Endothelial cell of umbilical vein (primary cell): ENCODE measurements at regions not wholly inside any gene's neighbourhood (a gene's known extent, or its start where the extent isn't known, plus 50 kb on each side); places are given as distances from the start of the nearest gene placed in this dataset.
A peak's percentile ranks its signal among the peaks of the same experiment; 100 is the strongest.

Source experiments
- BruUV-seq: library from RNA; stranded (reverse); fragments of 400-500 nt; replicated peaks from 2 replicates; lab custom pipeline; 2021; lab: Mats Ljungman, UMichigan
- CTCF ChIA-PET: fragments of 300-600, 350-600 bp; sonication (Branson Sonifier 250); formaldehyde crosslinking; loops from one replicate; lab custom pipeline; 2021; ENCODE audit warnings: antibody characterized with exemption, inconsistent platforms; lab: Charles Lee
- POLR2A ChIA-PET: fragments of 300-600, 350-600 bp; sonication (Branson Sonifier 250); formaldehyde crosslinking; loops from one replicate; lab custom pipeline; 2021; ENCODE audit warnings: antibody characterized with exemption, inconsistent platforms; lab: Charles Lee
- DNase-seq: peaks from one replicate; pipeline ENCODE4 v3.0.0-alpha.2; 2011; ENCODE audit warnings: low read depth, low spot score
- FAIRE-seq: peaks from 2 replicates; lab custom pipeline; 2011; peaks lifted over from hg19 to GRCh38; lab: Jason Lieb, UNC
- H2AFZ ChIP-seq: 2 replicates; pipeline ENCODE4 v1.6.0; 2012; ENCODE audit warnings: low read depth, low read length, control low read depth, inconsistent platforms
- H3K27ac ChIP-seq: 2 replicates; pipeline ENCODE4 v1.5.1; 2011; ENCODE audit warnings: low read depth, mild to moderate bottlenecking, control low read depth, low read length, moderate library complexity; ENCODE audit not compliant: insufficient read depth
- H3K27me3 ChIP-seq, 2 experiments: 2 replicates each; pipeline versions ENCODE4 v1.6.0 to v1.6.1; 2011; ENCODE audit warnings: low read length in 2 of 2, mixed read lengths in 1 of 2; ENCODE audit not compliant: control insufficient read depth in 2 of 2, insufficient read depth in 2 of 2
- H3K36me3 ChIP-seq, 2 experiments: 2 replicates in 1 of 2; 3 replicates in 1 of 2; pipeline ENCODE4 v1.5.1; 2011; ENCODE audit warnings: low read length in 2 of 2, mild to moderate bottlenecking in 1 of 2, moderate library complexity in 1 of 2; ENCODE audit not compliant: control insufficient read depth in 2 of 2, insufficient read depth in 2 of 2; ENCODE audit errors: extremely low read depth in 1 of 2
- H3K4me1 ChIP-seq: 3 replicates; pipeline ENCODE4 v1.5.1; 2011; ENCODE audit warnings: mild to moderate bottlenecking, low read length; ENCODE audit not compliant: control insufficient read depth, insufficient read depth; ENCODE audit errors: extremely low read depth
- H3K4me2 ChIP-seq: 2 replicates; pipeline ENCODE4 v1.6.1; 2011; ENCODE audit warnings: low read length, control low read depth, mixed read lengths; ENCODE audit not compliant: insufficient read depth
- H3K4me3 ChIP-seq, 3 experiments: fragments of 200-600 bp in 1 of 3; sonication (generic), shearing (Covaris generic) in 1 of 3; replicated peaks in 1 of 3; 2 replicates each; pipeline ENCODE4 v1.5.1; 2011 to 2016; ENCODE audit warnings: control low read depth in 3 of 3, low read length in 3 of 3, mild to moderate bottlenecking in 2 of 3, inconsistent platforms in 1 of 3, low read depth in 1 of 3, moderate library complexity in 1 of 3; ENCODE audit not compliant: insufficient read depth in 1 of 3
- H3K79me2 ChIP-seq: 2 replicates; pipeline ENCODE4 v1.6.0; 2012; ENCODE audit warnings: low read length, inconsistent platforms; ENCODE audit not compliant: control insufficient read depth, insufficient read depth
- H3K9ac ChIP-seq: replicated peaks from 2 replicates; pipeline ENCODE3; 2011; ENCODE audit warnings: low read length, control low read depth; ENCODE audit not compliant: insufficient read depth; ENCODE audit errors: extremely low read depth
- H3K9me1 ChIP-seq: replicated peaks from 3 replicates; pipeline ENCODE4 v1.6.0; 2011; ENCODE audit warnings: mild to moderate bottlenecking, low read length; ENCODE audit not compliant: control insufficient read depth, insufficient read depth; ENCODE audit errors: extremely low read depth
- H3K9me3 ChIP-seq: replicated peaks from 2 replicates; pipeline ENCODE4 v1.5.1; 2012; ENCODE audit warnings: low read length, inconsistent platforms; ENCODE audit not compliant: control insufficient read depth, insufficient read depth
- H4K20me1 ChIP-seq: replicated peaks from 2 replicates; pipeline ENCODE3; 2011; ENCODE audit warnings: mild to moderate bottlenecking, low read length; ENCODE audit not compliant: control insufficient read depth, insufficient read depth; ENCODE audit errors: extremely low read depth
- FOS ChIP-seq: IDR thresholded peaks from 2 replicates; pipeline ENCODE4 v1.6.1; 2011; ENCODE audit warnings: mild to moderate bottlenecking, low read length, moderate library complexity, borderline replicate concordance; ENCODE audit not compliant: insufficient read depth
- GATA2 ChIP-seq: IDR thresholded peaks from 2 replicates; pipeline ENCODE4 v1.7.0; 2011; ENCODE audit warnings: low read depth, mild to moderate bottlenecking, moderate library complexity, mixed read lengths, low read length; ENCODE audit not compliant: insufficient read length, insufficient read depth
- MYC ChIP-seq: IDR thresholded peaks from one replicate; pipeline ENCODE4 v1.6.1; 2011; ENCODE audit warnings: mild to moderate bottlenecking, low read depth, low read length
- POLR2A ChIP-seq: IDR thresholded peaks from 2 replicates; pipeline ENCODE4 v1.6.1; 2012; ENCODE audit warnings: low read depth, mild to moderate bottlenecking, control low read depth, low read length
- POLR2AphosphoS5 ChIP-seq: IDR thresholded peaks from 2 replicates; pipeline ENCODE4 v1.6.1; 2012; ENCODE audit warnings: low read depth, mild to moderate bottlenecking, control low read depth, low read length, moderate library complexity; ENCODE audit not compliant: insufficient read depth
- dilution Hi-C: fragments of 300-500 bp; cut with MboI; formaldehyde crosslinking; loops from one replicate; pipeline ENCODE4 v1.15.0; 2019; ENCODE audit warnings: low sequenced_read_pairs; ENCODE audit not compliant: extremely low pct_ligation_motif_present
- intact Hi-C: fragments of 100-400 bp; cut with micrococcal nuclease; formaldehyde crosslinking; loops from one replicate; pipeline ENCODE4 v1.10.0; 2022
- TF ChIP-seq, protein P1 (sequence below): IDR thresholded peaks from 2 replicates; pipeline ENCODE4 v1.6.1; 2011; ENCODE audit not compliant: insufficient read depth, insufficient read length
- TF ChIP-seq, protein P2 (sequence below), 2 donors: IDR thresholded peaks; 1 replicate in 1 of 2; 2 replicates in 1 of 2; pipeline ENCODE4 v1.5.1; 2011; ENCODE audit warnings: low read length in 2 of 2, mild to moderate bottlenecking in 2 of 2, moderate library complexity in 2 of 2, control low read depth in 1 of 2, inconsistent platforms in 1 of 2, low read depth in 1 of 2; ENCODE audit not compliant: insufficient read depth in 1 of 2; ENCODE audit errors: extremely low read depth in 1 of 2

DNA sequence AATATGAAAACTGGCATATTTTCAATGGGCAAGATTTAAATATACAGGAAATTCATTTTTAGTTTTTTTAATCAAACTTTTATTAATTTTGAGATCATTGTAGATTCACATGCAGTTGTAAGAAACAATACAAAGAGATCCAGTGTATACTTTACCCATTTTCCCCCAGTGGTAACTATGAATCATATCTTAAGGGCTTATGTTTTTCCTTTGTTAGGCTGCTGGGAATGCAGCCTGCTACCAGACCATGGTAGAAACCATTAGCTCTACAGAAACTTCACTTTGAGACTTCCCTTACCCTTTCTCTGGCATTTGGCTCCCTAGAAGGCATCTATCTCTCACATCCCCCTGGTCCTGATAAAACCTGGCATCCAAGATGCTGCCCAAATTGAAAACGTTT lies 147.6 kb upstream of the EOLA2 start:
- TF ChIP-seq, protein P1, sequence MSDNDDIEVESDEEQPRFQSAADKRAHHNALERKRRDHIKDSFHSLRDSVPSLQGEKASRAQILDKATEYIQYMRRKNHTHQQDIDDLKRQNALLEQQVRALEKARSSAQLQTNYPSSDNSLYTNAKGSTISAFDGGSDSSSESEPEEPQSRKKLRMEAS, result no peak
- no peak for TF ChIP-seq GATA2
- peak; percentile 34 for TF ChIP-seq FOS
- TF ChIP-seq, protein P2, sequence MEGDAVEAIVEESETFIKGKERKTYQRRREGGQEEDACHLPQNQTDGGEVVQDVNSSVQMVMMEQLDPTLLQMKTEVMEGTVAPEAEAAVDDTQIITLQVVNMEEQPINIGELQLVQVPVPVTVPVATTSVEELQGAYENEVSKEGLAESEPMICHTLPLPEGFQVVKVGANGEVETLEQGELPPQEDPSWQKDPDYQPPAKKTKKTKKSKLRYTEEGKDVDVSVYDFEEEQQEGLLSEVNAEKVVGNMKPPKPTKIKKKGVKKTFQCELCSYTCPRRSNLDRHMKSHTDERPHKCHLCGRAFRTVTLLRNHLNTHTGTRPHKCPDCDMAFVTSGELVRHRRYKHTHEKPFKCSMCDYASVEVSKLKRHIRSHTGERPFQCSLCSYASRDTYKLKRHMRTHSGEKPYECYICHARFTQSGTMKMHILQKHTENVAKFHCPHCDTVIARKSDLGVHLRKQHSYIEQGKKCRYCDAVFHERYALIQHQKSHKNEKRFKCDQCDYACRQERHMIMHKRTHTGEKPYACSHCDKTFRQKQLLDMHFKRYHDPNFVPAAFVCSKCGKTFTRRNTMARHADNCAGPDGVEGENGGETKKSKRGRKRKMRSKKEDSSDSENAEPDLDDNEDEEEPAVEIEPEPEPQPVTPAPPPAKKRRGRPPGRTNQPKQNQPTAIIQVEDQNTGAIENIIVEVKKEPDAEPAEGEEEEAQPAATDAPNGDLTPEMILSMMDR (IDR thresholded peaks at IDR 0.05; ENCODE audit: extremely low read depth in 1 of 2, insufficient read depth in 1 of 2, low read depth in 1 of 2, low read length in 2 of 2), result no peak
- no peak for TF ChIP-seq POLR2A
- TF ChIP-seq MYC, result no peak
- no peak for TF ChIP-seq POLR2AphosphoS5
- peak overlapping the region; percentile 82 for H2AFZ ChIP-seq
- peak; percentile 62 for DNase-seq
- peak overlapping the region; percentile 90 for H3K27ac ChIP-seq
- H3K9ac ChIP-seq, result peak overlapping the region; percentile 42
- H3K4me2 ChIP-seq, result no peak overlapping the region
- H3K27me3 ChIP-seq, result no peaks in the 10 kb centered on the region
- no peaks in the 10 kb centered on the region for H3K9me3 ChIP-seq
- no peaks in the 10 kb centered on the region for H4K20me1 ChIP-seq
- ChIA-PET CTCF (interaction anchor here (0.9 to 3.5 kb wide), 2 partner anchors 14 to 123 kb away, joined by 3 to 9 read pairs; no protein-coding TSS in a partner anchor), POLR2A (no interaction called here)
- H3K4me1 ChIP-seq, result peaks cover 27% of the 10 kb centered on the region
- intact Hi-C loops (loop anchor here (2.0 to 10.0 kb wide), 6 partner anchors 49 to 419 kb away; partner anchors contain the start of gene MAMLD1), dilution Hi-C loops (no loop called here)
- no TSS peak for BruUV-seq
- H3K4me3 ChIP-seq, result no peak overlapping the region
- no peaks in the 10 kb centered on the region for H3K79me2 ChIP-seq
- H3K9me1 ChIP-seq, result no peaks in the 10 kb centered on the region
- peak; percentile 81 for FAIRE-seq
- H3K36me3 ChIP-seq, result no peaks in the 10 kb centered on the region
